Bronchial epithelial cell (primary cell): ENCODE measurements at regions not wholly inside any gene's neighbourhood (a gene's known extent, or its start where the extent isn't known, plus 50 kb on each side); places are given as distances from the start of the nearest gene placed in this dataset.

Source experiments
- DNase-seq: peaks from one replicate; pipeline ENCODE4 v3.0.0-alpha.2; 2010; ENCODE audit warnings: low read depth
- FAIRE-seq: peaks from 2 replicates; lab custom pipeline; 2011; peaks lifted over from hg19 to GRCh38; lab: Jason Lieb, UNC
- H3K27me3 ChIP-seq: 2 replicates; pipeline ENCODE4 v1.5.1; 2011; ENCODE audit warnings: low read length; ENCODE audit not compliant: control insufficient read depth, insufficient read depth
- H3K36me3 ChIP-seq: 2 replicates; pipeline ENCODE4 v1.5.1; 2011; ENCODE audit warnings: low read length; ENCODE audit not compliant: control insufficient read depth, insufficient read depth
- H3K4me3 ChIP-seq: 2 replicates; pipeline ENCODE4 v1.5.1; 2011; ENCODE audit warnings: mild to moderate bottlenecking, low read depth, low read length, control low read depth
- TF ChIP-seq, protein P1 (sequence below): IDR thresholded peaks from 2 replicates; pipeline ENCODE4 v1.5.1; 2011; ENCODE audit warnings: mild to moderate bottlenecking, moderate library complexity, low read length, control low read depth, inconsistent platforms; ENCODE audit not compliant: insufficient read depth, severe bottlenecking

DNA sequence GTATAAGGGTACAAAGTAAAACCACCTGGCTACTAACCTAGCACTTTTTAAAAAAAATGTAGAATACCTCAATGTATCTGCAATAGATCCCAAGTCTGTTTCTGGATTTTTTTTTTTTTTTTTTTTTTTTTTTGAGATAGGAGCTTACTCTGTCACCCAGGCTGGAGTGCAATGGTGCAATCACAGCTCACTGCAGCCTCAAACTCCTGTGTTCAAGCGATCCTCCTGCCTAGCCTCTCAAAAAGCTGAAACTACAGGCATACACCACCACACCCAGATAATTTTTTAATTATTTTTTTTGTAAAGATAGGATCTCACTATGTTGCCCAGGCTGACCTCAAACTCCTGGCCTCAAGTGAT lies 537.5 kb upstream of the CAMK1G start:
- no peak for FAIRE-seq
- Histone ChIP-seq H3K4me3 (no peak overlapping the region), H3K27me3 (no peaks in the 10 kb centered on the region), H3K36me3 (no peaks in the 10 kb centered on the region)
- TF ChIP-seq, protein P1, sequence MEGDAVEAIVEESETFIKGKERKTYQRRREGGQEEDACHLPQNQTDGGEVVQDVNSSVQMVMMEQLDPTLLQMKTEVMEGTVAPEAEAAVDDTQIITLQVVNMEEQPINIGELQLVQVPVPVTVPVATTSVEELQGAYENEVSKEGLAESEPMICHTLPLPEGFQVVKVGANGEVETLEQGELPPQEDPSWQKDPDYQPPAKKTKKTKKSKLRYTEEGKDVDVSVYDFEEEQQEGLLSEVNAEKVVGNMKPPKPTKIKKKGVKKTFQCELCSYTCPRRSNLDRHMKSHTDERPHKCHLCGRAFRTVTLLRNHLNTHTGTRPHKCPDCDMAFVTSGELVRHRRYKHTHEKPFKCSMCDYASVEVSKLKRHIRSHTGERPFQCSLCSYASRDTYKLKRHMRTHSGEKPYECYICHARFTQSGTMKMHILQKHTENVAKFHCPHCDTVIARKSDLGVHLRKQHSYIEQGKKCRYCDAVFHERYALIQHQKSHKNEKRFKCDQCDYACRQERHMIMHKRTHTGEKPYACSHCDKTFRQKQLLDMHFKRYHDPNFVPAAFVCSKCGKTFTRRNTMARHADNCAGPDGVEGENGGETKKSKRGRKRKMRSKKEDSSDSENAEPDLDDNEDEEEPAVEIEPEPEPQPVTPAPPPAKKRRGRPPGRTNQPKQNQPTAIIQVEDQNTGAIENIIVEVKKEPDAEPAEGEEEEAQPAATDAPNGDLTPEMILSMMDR = no peak
- DNase-seq = no peak

DNA sequence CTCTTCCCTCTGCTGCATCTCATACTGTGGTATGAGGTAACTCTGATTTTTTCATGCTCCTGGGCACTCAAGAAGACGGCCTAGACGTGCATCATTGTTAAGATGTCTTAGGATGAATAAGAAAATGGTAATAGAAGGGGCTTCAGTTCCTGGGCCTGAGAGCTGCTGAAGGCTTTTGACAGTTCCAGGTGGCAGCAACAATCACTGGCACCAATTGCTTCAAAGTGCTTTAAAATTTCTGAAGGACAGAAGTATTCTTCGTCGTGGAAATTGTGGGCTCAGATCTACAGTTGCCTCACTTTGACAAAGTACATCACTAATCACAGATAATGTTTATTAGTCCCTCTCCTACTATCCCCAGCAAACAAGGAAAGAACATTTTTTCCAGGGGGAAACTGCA lies 536.6 kb upstream of the CAMK1G start:
- TF ChIP-seq, protein P1 = no peak
- no peak overlapping the region for H3K4me3 ChIP-seq
- H3K27me3 ChIP-seq = no peaks in the 10 kb centered on the region
- no peaks in the 10 kb centered on the region for H3K36me3 ChIP-seq
- FAIRE-seq = no peak
- no peak for DNase-seq

DNA sequence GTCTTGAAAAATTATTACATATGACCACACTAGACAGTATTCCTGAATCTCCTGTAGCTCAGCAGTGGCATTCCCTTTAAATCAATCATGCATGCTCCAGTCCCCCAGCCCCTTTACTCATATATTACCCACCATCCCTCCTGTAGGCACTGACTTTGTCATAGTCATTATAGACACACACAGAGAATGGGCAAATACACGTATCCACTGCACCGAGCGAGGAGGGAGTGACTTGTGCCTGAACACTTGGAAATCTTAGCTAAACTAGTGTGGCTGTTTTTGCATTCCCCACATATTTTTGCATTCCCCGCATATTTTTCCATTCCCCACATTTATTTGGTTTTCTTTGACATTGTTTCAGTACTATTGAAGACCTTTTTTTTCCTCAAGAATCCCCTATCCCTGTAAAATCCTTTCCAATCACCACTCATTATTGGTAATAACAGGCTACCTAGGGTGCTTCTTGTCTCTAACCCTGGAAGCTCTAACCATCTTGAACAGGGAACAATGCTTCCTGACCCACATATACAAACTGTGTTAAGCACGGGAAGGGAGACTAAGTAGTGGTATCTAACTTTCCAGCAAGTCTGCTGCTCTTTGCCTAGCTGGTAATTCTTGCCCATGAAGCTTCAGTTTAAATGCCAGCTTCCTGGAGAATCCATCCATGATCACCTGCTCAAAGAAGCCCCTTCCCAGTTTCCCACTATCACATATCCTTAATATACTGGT lies 534.4 kb upstream of the CAMK1G start:
- no peak for FAIRE-seq
- no peak overlapping the region for H3K4me3 ChIP-seq
- TF ChIP-seq, protein P1 = no peak

DNA sequence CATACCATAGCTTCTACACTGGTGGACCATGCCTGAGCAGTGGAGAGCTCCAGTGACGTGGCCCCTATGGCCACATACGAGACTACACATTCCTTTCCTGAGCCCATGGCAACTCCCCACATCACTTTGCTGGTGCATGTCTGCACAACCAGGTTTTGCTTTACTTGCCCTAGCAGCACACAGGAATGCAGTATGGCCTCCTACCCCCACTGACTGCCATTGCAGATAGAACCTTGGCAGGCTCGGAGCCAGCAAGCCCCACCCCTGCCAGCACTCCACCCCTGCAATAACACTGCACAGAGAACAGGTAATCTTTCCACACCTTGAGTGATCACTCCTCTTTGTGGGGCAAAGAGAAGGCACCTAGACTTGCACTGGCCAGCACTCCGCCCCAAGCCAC lies 531.9 kb upstream of the CAMK1G start:
- Histone ChIP-seq H3K36me3 (no peaks in the 10 kb centered on the region), H3K27me3 (no peaks in the 10 kb centered on the region), H3K4me3 (no peak overlapping the region)
- DNase-seq (peak; percentile 95), FAIRE-seq (no peak)
- TF ChIP-seq, protein P1 = no peak

More for the DNA sequence above, 534.4 kb upstream of the CAMK1G start:
- DNase-seq = no peak
- Histone ChIP-seq H3K27me3 (no peaks in the 10 kb centered on the region), H3K36me3 (no peaks in the 10 kb centered on the region)

DNA sequence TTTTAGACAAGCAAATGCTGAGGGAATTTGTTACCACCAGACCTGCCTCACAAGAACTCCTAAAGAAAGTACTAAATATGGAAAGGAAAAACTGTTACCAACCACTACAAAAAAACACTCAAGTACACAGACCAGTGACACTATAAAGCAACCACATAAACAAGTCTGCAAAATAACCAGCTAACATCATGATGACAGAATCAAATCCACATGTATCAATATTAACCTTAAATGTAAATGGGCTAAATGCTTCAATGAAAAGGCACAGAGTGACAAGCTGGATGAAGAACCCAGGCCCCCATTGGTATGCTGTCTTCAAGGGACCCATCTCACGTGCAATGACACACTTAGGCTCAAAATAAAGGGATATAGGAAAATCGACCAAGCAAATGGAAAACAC lies 529.9 kb upstream of the CAMK1G start:
- TF ChIP-seq, protein P1 = no peak

DNA sequence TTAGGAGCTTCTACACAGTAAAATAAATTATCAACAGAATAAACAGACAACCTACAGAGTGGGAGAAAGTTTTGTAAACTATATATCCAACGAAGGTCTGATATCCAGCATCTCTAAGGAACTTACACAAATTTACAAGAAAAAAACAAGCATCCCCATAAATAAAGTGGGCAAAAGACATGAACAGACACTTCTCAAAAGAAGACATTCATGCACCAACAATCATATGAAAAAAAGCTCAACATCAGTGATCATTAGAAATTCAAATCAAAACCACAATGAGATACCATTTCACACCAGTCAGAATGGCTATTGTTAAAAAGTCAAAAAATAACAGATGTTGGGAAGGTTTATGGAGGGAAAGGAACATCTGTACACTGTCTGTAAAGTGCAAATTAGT lies 526.4 kb upstream of the CAMK1G start:
- Histone ChIP-seq H3K27me3 (no peaks in the 10 kb centered on the region), H3K4me3 (no peak overlapping the region), H3K36me3 (no peaks in the 10 kb centered on the region)
- TF ChIP-seq, protein P1 = no peak
- FAIRE-seq (no peak), DNase-seq (no peak)

More for the DNA sequence above, 529.9 kb upstream of the CAMK1G start:
- H3K36me3 ChIP-seq = no peaks in the 10 kb centered on the region
- DNase-seq (no peak), FAIRE-seq (no peak)
- no peaks in the 10 kb centered on the region for H3K27me3 ChIP-seq
- H3K4me3 ChIP-seq = no peak overlapping the region
